Fibroblast of lung (primary cell): ENCODE measurements at regions not wholly inside any gene's neighbourhood (a gene's known extent, or its start where the extent isn't known, plus 50 kb on each side); places are given as distances from the start of the nearest gene placed in this dataset.
A peak's percentile ranks its signal among the peaks of the same experiment; 100 is the strongest.

Source experiments
- DNase-seq, 2 donors: peaks; one replicate each; pipeline versions ENCODE4 v3.0.0 to v3.0.0-alpha.2; 2010; ENCODE audit warnings: low read depth in 2 of 2
- H2AFZ ChIP-seq: 2 replicates; pipeline ENCODE4 v1.5.1; 2012; ENCODE audit warnings: low read length, control low read depth, inconsistent platforms
- H3K27ac ChIP-seq: 2 replicates; pipeline ENCODE4 v1.5.1; 2011; ENCODE audit warnings: low read length, control low read depth; ENCODE audit not compliant: insufficient read depth
- H3K27me3 ChIP-seq: 2 replicates; pipeline ENCODE4 v1.5.1; 2011; ENCODE audit warnings: mild to moderate bottlenecking, low read length; ENCODE audit not compliant: control insufficient read depth, insufficient read depth
- H3K36me3 ChIP-seq: 2 replicates; pipeline ENCODE4 v1.5.1; 2011; ENCODE audit warnings: low read length; ENCODE audit not compliant: control insufficient read depth, insufficient read depth
- H3K4me1 ChIP-seq: 2 replicates; pipeline ENCODE4 v1.5.1; 2011; ENCODE audit warnings: low read length; ENCODE audit not compliant: control insufficient read depth, insufficient read depth; ENCODE audit errors: extremely low read depth
- H3K4me2 ChIP-seq: 2 replicates; pipeline ENCODE4 v1.5.1; 2011; ENCODE audit warnings: low read length, control low read depth; ENCODE audit not compliant: insufficient read depth; ENCODE audit errors: extremely low read depth
- H3K4me3 ChIP-seq, 4 experiments: fragments of 200-600 bp in 1 of 4; sonication (generic) in 1 of 4; replicated peaks in 1 of 4; 2 replicates each; pipeline ENCODE4 v1.5.1; 2011 to 2016; ENCODE audit warnings: low read length in 4 of 4, low read depth in 3 of 4, mild to moderate bottlenecking in 3 of 4, control low read depth in 2 of 4, inconsistent platforms in 1 of 4, mixed read lengths in 1 of 4; ENCODE audit not compliant: insufficient read depth in 1 of 4; ENCODE audit errors: control extremely low read depth in 1 of 4
- H3K79me2 ChIP-seq: 2 replicates; pipeline ENCODE4 v1.5.1; 2012; ENCODE audit warnings: mild to moderate bottlenecking, low read length, inconsistent platforms; ENCODE audit not compliant: control insufficient read depth, insufficient read depth
- H3K9ac ChIP-seq: 2 replicates; pipeline ENCODE4 v1.5.1; 2011; ENCODE audit warnings: mild to moderate bottlenecking, low read length, control low read depth; ENCODE audit not compliant: insufficient read depth
- H3K9me3 ChIP-seq: 2 replicates; pipeline ENCODE4 v1.5.1; 2012; ENCODE audit warnings: low read depth, low read length; ENCODE audit not compliant: control insufficient read depth, insufficient read depth
- H4K20me1 ChIP-seq: 2 replicates; pipeline ENCODE4 v1.5.1; 2011; ENCODE audit warnings: low read length; ENCODE audit not compliant: control insufficient read depth, insufficient read depth; ENCODE audit errors: extremely low read depth
- EZH2 ChIP-seq: IDR thresholded peaks from 2 replicates; pipeline ENCODE4 v1.5.1; 2012; ENCODE audit warnings: low read length, control low read depth, mild to moderate bottlenecking; ENCODE audit errors: missing control alignments
- TF ChIP-seq, protein P1 (sequence below), 2 donors: IDR thresholded peaks in 1 of 2; conservative IDR thresholded peaks in 1 of 2; 1 replicate in 1 of 2; 2 replicates in 1 of 2; pipeline ENCODE4 v1.5.1; 2011 to 2012; ENCODE audit warnings: low read length in 2 of 2, control low read depth in 1 of 2, inconsistent platforms in 1 of 2, low read depth in 1 of 2, mild to moderate bottlenecking in 1 of 2

DNA sequence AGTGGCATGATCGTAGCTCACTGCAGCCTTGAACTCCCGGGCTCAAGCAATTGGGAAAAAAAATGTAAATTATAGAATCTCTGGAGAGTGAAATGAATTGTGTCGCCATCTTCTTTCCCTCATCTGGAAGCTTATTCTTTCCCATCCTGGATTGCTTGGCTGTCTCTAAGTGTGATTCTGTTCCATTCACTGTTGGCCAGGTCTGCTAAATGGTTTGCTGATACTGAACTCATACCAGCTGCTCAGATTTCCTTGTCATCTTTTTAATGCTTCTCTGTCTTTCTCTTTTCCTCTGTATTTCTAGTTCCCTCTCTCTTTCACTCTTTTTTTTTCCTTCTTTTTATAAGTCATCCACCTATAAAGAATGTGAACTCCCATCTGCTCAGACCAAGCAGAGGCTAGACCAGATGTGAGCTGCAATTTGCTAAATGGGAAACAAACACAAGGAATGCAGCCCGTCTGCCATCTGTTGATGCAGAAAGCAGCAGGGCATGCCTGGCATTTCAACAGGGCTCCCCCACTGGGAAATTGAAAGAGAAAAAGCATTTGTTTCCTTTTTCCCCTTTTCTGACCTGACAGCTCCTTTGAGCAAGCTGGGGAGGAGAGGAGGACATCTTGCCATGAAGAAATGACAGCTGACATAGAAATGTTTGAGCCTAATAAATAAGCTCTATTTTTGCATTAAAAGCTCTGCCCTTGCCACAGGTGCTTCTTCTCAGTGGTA is 1823.6 kb upstream of the FLRT2 start:
- DNase-seq: peak in 1 of 2 donors; percentile 9
- Histone ChIP-seq H3K79me2 (no peaks in the 10 kb centered on the region), H3K36me3 (no peaks in the 10 kb centered on the region), H3K27me3 (no peaks in the 10 kb centered on the region), H4K20me1 (no peaks in the 10 kb centered on the region), H3K27ac (no peak overlapping the region), H3K9me3 (no peaks in the 10 kb centered on the region), H2AFZ (no peak overlapping the region), H3K4me3 (no peak overlapping the region), H3K4me1 (no peaks in the 10 kb centered on the region), H3K9ac (no peak overlapping the region), H3K4me2 (no peak overlapping the region)
- TF ChIP-seq, protein P1, sequence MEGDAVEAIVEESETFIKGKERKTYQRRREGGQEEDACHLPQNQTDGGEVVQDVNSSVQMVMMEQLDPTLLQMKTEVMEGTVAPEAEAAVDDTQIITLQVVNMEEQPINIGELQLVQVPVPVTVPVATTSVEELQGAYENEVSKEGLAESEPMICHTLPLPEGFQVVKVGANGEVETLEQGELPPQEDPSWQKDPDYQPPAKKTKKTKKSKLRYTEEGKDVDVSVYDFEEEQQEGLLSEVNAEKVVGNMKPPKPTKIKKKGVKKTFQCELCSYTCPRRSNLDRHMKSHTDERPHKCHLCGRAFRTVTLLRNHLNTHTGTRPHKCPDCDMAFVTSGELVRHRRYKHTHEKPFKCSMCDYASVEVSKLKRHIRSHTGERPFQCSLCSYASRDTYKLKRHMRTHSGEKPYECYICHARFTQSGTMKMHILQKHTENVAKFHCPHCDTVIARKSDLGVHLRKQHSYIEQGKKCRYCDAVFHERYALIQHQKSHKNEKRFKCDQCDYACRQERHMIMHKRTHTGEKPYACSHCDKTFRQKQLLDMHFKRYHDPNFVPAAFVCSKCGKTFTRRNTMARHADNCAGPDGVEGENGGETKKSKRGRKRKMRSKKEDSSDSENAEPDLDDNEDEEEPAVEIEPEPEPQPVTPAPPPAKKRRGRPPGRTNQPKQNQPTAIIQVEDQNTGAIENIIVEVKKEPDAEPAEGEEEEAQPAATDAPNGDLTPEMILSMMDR (conservative IDR thresholded peaks at IDR 0.05 in 1 of 2, IDR thresholded peaks at IDR 0.05 in 1 of 2; ENCODE audit: low read depth in 1 of 2, low read length in 2 of 2): no peak
- TF ChIP-seq EZH2: no peak

GRCh38 chr14:83707056-83707455 is 1822.9 kb upstream of the FLRT2 start:
- Histone ChIP-seq H3K79me2 (no peaks in the 10 kb centered on the region), H3K9me3 (no peaks in the 10 kb centered on the region), H3K4me2 (no peak overlapping the region), H3K27ac (no peak overlapping the region), H3K27me3 (no peaks in the 10 kb centered on the region), H2AFZ (no peak overlapping the region), H3K4me1 (no peaks in the 10 kb centered on the region), H4K20me1 (no peaks in the 10 kb centered on the region), H3K4me3 (no peak overlapping the region), H3K36me3 (no peaks in the 10 kb centered on the region), H3K9ac (no peak overlapping the region)
- TF ChIP-seq EZH2: no peak
- TF ChIP-seq, protein P1 (conservative IDR thresholded peaks at IDR 0.05 in 1 of 2, IDR thresholded peaks at IDR 0.05 in 1 of 2; ENCODE audit: low read depth in 1 of 2, low read length in 2 of 2): no peak
- no peak for DNase-seq

- H2AFZ ChIP-seq: no peak overlapping the region
- no peaks in the 10 kb centered on the region for H3K79me2 ChIP-seq
- no peaks in the 10 kb centered on the region for H3K9me3 ChIP-seq
- H3K27ac ChIP-seq: no peak overlapping the region
- H3K4me2 ChIP-seq: no peak overlapping the region
- H3K9ac ChIP-seq: no peak overlapping the region
- no peaks in the 10 kb centered on the region for H4K20me1 ChIP-seq
- no peak overlapping the region for H3K4me3 ChIP-seq
- no peaks in the 10 kb centered on the region for H3K4me1 ChIP-seq
- TF ChIP-seq EZH2: no peak
- TF ChIP-seq, protein P1 (conservative IDR thresholded peaks at IDR 0.05 in 1 of 2, IDR thresholded peaks at IDR 0.05 in 1 of 2; ENCODE audit: low read depth in 1 of 2, low read length in 2 of 2): no peak
- H3K27me3 ChIP-seq: no peaks in the 10 kb centered on the region
- H3K36me3 ChIP-seq: no peaks in the 10 kb centered on the region
- peak in 1 of 2 donors; percentile 6 for DNase-seq
These were observed 1820.8 kb upstream of the FLRT2 start for GRCh38 chr14:83709116-83709515.
